Thymus (tissue), 11 donors: ENCODE measurements at regions not wholly inside any gene's neighbourhood (a gene's known extent, or its start where the extent isn't known, plus 50 kb on each side); places are given as distances from the start of the nearest gene placed in this dataset.

ENCODE experiments used
- DNase-seq, 9 donors: peaks; one replicate each; pipeline ENCODE4 v3.0.0-alpha.2; 2013; ENCODE audit warnings: low spot score in 9 of 9, low read depth in 6 of 9, missing footprints in 1 of 9
- H3K27ac ChIP-seq, 2 donors: one replicate each; pipeline ENCODE4 v1.5.1; 2013; ENCODE audit warnings: control low read depth in 1 of 2, low read depth in 1 of 2, low read length in 1 of 2, mild to moderate bottlenecking in 1 of 2, moderate library complexity in 1 of 2
- H3K27me3 ChIP-seq, 2 donors: one replicate each; pipeline ENCODE4 v1.5.1; 2013; ENCODE audit warnings: low read length in 1 of 2; ENCODE audit not compliant: control insufficient read depth in 2 of 2, insufficient read depth in 1 of 2
- H3K36me3 ChIP-seq, 2 donors: one replicate each; pipeline ENCODE4 v1.5.1; 2013; ENCODE audit warnings: low read length in 1 of 2, mild to moderate bottlenecking in 1 of 2, moderate library complexity in 1 of 2; ENCODE audit not compliant: control insufficient read depth in 2 of 2, insufficient read depth in 2 of 2
- H3K4me1 ChIP-seq, 2 donors: one replicate each; pipeline ENCODE4 v1.5.1; 2013; ENCODE audit warnings: low read length in 2 of 2; ENCODE audit not compliant: control insufficient read depth in 2 of 2, insufficient read depth in 2 of 2
- H3K4me3 ChIP-seq, 2 donors: one replicate each; pipeline ENCODE4 v1.5.1; 2013; ENCODE audit warnings: low read length in 2 of 2, control low read depth in 1 of 2, mild to moderate bottlenecking in 1 of 2
- H3K9me3 ChIP-seq, 2 donors: one replicate each; pipeline ENCODE4 v1.5.1; 2013; ENCODE audit warnings: low read length in 1 of 2, mild to moderate bottlenecking in 1 of 2; ENCODE audit not compliant: control insufficient read depth in 2 of 2, insufficient read depth in 1 of 2
- WGBS: extraction: QIAGEN DNeasy Blood & Tissue Kit; methylation state at CpG from one replicate; pipeline ENCODE4 v1.1.7; 2013; 5-methylcytosine and 5-hydroxymethylcytosine counted together
- donor health status: healthy.

DNA sequence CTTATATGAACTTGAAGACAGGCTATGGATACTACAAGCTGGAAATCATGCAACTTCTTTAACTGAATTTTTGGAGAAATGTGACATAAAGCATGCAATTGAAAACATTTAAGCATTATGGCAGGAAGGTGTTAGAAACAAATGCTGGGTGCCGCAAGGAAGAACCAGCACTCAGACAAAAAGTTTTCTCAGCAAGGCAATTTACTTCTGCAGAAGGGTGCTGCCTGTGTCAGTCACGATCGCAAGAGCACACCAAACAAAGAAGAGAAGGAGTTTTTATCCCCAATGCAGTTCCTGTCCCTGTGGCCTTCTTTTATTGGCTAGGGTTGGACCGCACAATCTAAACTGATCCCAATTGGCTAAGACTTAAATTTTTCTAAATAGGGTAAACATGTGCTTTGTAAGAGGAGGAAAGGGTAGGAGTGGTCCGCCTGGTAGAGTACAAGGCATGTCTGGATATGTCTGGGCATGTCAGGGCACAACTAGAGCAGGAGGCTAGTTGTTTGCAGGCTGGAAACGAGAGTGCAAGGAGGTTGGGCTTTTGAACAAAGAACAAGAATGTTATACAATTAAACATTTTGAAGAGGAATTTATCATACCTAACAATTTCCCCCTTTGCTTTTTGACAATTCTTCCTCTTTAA lies 109.6 kb upstream of the FAM3C start:
- WGBS = 89% methylated on average over 6 of the region's 6 CpGs
- no peak overlapping the region for H3K4me3 ChIP-seq

DNA sequence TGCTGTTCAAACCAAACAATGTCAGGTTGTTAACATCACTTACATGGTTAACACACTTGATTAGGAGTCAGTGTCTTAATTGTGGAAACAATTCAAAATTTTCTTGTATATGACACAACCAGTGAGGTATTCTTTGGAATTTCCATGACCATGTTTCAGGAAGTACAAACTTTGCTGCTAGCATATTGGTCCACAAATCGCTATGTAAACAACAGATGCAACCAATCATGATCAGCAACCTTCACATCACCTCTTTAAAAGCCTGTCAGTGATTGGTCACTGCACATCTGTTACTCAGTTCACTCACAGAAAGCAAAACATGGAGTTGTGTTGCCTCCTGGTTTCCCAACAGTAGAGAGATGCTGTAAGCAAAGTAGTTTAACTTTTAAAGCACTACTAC lies 108.9 kb upstream of the FAM3C start:
- no peaks in the 10 kb centered on the region for H3K4me1 ChIP-seq
- H3K27me3 ChIP-seq = no peaks in the 10 kb centered on the region
- H3K9me3 ChIP-seq = peaks cover 0 to 3% of the 10 kb centered on the region in 2 donors
- H3K27ac ChIP-seq = no peak overlapping the region
- DNase-seq = no peak
- H3K4me3 ChIP-seq = no peak overlapping the region
- WGBS = 91% methylated on average over 1 of the region's 1 CpG
- no peaks in the 10 kb centered on the region for H3K36me3 ChIP-seq

More for the DNA sequence above, 109.6 kb upstream of the FAM3C start:
- Histone ChIP-seq H3K27me3 (no peaks in the 10 kb centered on the region), H3K36me3 (no peaks in the 10 kb centered on the region), H3K27ac (no peak overlapping the region), H3K9me3 (peaks cover 0 to 8% of the 10 kb centered on the region in 2 donors), H3K4me1 (no peaks in the 10 kb centered on the region)
- DNase-seq = no peak

DNA sequence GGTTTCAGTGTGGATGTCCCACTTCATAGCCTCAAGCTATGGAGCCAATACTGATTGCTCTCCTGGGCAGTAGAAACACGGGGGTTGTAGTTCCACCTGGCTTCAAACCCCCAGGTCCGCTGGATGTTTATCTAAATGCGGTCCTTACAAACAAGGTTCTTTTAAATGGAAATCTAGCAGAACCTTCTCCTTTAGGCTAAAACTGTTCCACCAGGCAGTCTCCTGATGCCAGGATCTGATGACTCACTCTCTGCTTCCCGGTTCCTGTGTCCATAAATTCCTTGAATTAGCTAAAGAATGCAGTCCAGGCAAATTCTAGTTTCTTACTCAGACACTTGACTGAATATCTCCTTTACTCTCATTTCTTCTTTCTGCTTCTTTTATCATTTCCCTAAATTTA lies 108.4 kb upstream of the FAM3C start:
- no peak overlapping the region for H3K27ac ChIP-seq
- DNase-seq = no peak
- WGBS = 87% methylated on average over 4 of the region's 4 CpGs
- H3K27me3 ChIP-seq = no peaks in the 10 kb centered on the region
- no peaks in the 10 kb centered on the region for H3K4me1 ChIP-seq
- H3K4me3 ChIP-seq = no peak overlapping the region
- no peaks in the 10 kb centered on the region for H3K9me3 ChIP-seq
- H3K36me3 ChIP-seq = no peaks in the 10 kb centered on the region

DNA sequence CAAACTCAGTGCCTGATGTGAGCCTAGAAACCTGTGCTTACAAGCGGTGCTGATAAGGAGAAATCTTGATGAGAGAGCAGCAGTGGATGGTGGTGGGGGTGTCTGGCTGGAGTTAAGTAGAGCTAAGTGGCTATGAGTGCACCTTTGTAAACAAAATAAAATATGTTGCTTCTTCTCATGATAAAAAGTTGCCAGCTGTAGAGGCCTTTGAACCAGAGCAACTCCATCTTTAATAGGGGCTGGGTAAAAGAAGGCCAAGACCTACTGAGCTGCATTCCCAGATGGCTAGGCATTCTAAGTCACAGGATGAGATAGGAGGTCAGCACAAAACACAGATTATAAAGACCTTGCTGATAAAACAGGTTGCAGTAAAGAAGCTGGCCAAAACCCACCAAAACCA lies 107.6 kb upstream of the FAM3C start:
- 95% methylated on average over 1 of the region's 1 CpG for WGBS
- Histone ChIP-seq H3K27ac (no peak overlapping the region), H3K9me3 (no peaks in the 10 kb centered on the region), H3K27me3 (no peaks in the 10 kb centered on the region), H3K4me3 (no peak overlapping the region), H3K4me1 (no peaks in the 10 kb centered on the region), H3K36me3 (no peaks in the 10 kb centered on the region)
- no peak for DNase-seq

DNA sequence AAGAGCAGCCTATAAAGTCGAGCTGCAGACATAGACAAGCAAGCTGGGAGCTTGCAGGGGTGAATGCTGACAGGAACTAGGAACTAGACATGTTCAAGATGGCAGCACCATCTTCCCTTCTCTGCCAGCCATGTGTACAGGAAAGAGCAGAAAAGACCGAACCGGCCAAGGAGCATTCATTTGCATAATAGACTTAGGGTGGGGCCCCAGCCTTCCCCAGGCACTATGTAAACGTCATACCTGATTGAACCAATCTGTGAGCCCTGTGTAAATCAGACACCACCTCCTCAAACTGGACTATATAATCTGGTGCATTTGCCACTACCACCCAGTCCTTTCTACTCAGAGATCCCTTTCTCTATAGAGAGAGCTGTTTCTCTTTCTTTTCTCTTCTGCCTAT lies 106.9 kb upstream of the FAM3C start:
- H3K27ac ChIP-seq = no peak overlapping the region
- H3K27me3 ChIP-seq = no peaks in the 10 kb centered on the region
- 83% methylated on average over 4 of the region's 4 CpGs for WGBS
- DNase-seq = no peak
- no peaks in the 10 kb centered on the region for H3K4me1 ChIP-seq
- H3K9me3 ChIP-seq = no peaks in the 10 kb centered on the region
- H3K36me3 ChIP-seq = no peaks in the 10 kb centered on the region
- no peak overlapping the region for H3K4me3 ChIP-seq

DNA sequence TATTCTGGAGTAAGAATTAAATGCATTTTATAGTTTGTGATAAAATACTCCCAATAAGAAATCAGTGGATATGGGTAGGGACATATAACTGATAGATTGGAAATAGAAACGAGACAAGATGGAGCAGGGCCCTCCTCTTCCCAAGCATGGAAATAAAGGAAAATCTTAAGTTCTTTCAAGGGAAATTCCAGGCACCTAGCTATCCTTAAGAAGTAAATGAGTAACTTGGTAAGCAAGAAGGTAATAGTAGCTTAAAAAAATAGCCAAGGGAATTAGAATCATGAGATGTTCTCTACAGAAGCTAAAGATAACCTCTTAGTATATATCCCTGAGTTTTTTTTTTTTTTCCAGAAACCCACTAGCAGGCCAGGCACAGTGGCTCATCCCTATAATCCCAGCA lies 105.5 kb upstream of the FAM3C start:
- H3K4me3 ChIP-seq = no peak overlapping the region
- no peak for DNase-seq
- H3K9me3 ChIP-seq = no peaks in the 10 kb centered on the region
- 87% methylated on average over 1 of the region's 1 CpG for WGBS
- no peaks in the 10 kb centered on the region for H3K27me3 ChIP-seq
- no peak overlapping the region for H3K27ac ChIP-seq
- no peaks in the 10 kb centered on the region for H3K4me1 ChIP-seq
- no peaks in the 10 kb centered on the region for H3K36me3 ChIP-seq

DNA sequence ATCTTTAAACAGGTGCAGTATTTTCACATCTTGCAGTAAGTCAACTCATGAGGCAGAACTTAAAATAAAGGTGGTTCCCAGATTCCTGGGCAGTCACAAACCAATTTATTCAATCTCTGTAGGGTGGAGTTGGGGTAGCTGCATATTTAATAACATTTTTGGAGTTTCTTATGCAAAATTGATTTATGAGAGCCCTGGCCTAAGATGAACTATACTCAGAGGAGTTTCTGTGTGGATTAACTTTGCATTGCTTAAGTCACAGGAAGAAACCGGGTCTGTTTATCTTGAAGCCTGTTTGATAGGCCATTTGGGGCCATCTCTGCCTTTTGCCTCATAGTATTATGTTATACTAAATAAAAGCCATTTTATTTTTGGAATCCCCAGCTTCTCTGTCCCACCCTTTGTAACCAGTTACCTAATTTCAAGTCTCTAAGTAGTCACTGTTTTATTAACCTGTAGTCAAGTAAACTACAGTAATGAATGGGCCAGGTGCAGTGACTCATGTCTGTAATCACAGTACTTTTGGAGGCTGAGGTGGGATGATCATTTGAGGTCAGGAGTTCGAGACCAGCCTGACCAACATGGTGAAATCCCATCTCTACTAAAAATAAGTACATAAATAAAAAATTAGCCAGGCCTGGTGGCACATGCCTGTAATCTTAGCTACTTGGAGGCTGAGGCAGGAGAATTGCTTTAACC lies 104.4 kb upstream of the FAM3C start:
- WGBS = 84% methylated on average over 2 of the region's 2 CpGs
- no peaks in the 10 kb centered on the region for H3K4me1 ChIP-seq
- no peak for DNase-seq

DNA sequence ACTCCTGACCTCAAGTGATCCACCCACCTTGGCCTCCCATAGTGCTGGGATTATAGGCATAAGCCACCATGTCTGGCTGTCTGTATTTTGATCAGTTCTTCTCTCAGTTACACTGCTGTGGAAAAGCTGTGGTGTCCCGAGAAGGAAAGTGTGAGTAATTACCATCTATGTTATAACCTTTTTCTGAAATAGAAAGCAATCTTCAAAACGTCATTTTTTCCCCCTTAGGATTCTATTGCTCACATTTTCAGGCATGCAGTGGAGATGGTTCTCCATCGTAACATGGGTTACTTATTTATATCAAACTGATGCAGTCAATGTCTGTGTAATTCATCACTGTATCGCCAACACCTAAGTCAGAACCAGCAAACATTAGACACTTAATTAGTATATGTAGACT lies 103.5 kb upstream of the FAM3C start:
- no peaks in the 10 kb centered on the region for H3K36me3 ChIP-seq
- WGBS = 93% methylated on average over 4 of the region's 4 CpGs
- no peak overlapping the region for H3K27ac ChIP-seq
- H3K27me3 ChIP-seq = no peaks in the 10 kb centered on the region
- H3K9me3 ChIP-seq = no peaks in the 10 kb centered on the region
- no peaks in the 10 kb centered on the region for H3K4me1 ChIP-seq
- no peak overlapping the region for H3K4me3 ChIP-seq
- DNase-seq = no peak

More for the DNA sequence above, 104.4 kb upstream of the FAM3C start:
- no peaks in the 10 kb centered on the region for H3K27me3 ChIP-seq
- H3K9me3 ChIP-seq = no peaks in the 10 kb centered on the region
- no peak overlapping the region for H3K27ac ChIP-seq
- H3K36me3 ChIP-seq = no peaks in the 10 kb centered on the region
- H3K4me3 ChIP-seq = no peak overlapping the region

DNA sequence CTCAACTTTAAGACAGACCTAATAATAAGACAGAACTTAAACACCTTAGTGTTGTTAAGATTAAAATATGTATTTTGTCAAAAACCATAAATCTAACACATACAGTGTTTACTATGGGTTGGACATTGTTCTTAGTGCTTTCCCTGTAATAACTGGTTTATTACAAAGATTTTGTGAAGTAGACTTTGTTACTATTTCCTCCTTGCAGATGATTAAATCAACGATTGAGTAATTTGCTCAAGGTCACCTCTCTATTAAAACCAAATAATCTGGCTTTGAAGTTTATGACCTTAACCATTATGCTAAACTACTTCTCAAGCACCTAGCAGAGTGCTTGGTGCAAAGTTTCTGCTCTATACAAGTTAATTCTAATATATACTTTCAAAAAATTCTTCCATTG lies 102.7 kb upstream of the FAM3C start:
- Histone ChIP-seq H3K9me3 (no peaks in the 10 kb centered on the region), H3K4me3 (no peak overlapping the region), H3K4me1 (no peaks in the 10 kb centered on the region), H3K36me3 (no peaks in the 10 kb centered on the region), H3K27ac (no peak overlapping the region), H3K27me3 (no peaks in the 10 kb centered on the region)
- WGBS = 91% methylated on average over 1 of the region's 1 CpG
- DNase-seq = no peak
